SK-N-SH (cell line): ENCODE measurements at regions not wholly inside any gene's neighbourhood (a gene's known extent, or its start where the extent isn't known, plus 50 kb on each side); places are given as distances from the start of the nearest gene placed in this dataset.

ENCODE experiments used
- CTCF ChIA-PET: fragments of 300-600, 350-600 bp; formaldehyde crosslinking; extraction: SDS; loops from one replicate; lab custom pipeline; 2021; lab: Yijun Ruan, JAX
- POLR2A ChIA-PET: fragments of 350-600 bp; sonication (Branson Sonifier 250); formaldehyde crosslinking; extraction: SDS; loops from one replicate; lab custom pipeline; 2020; ENCODE audit warnings: antibody characterized with exemption, inconsistent platforms; lab: Yijun Ruan, JAX
- DNase-seq: peaks from one replicate; pipeline ENCODE4 v3.0.0; 2012
- H2AFZ ChIP-seq: fragments of 200-600 bp; sonication (generic); 2 replicates; pipeline ENCODE4 v1.8.1; 2016; ENCODE audit warnings: antibody characterized with exemption, mild to moderate bottlenecking, low read depth
- H3F3A ChIP-seq: fragments of 200-600 bp; sonication (generic); replicated peaks from 2 replicates; pipeline ENCODE3; 2016; ENCODE audit warnings: antibody characterized with exemption, mild to moderate bottlenecking; ENCODE audit not compliant: insufficient read depth
- H3K27ac ChIP-seq, 2 experiments: fragments of 200-500 bp in 1 of 2; fragments of 200-600 bp in 1 of 2; sonication (Bioruptor generic) in 1 of 2; sonication (generic), shearing (Covaris generic) in 1 of 2; 2 replicates each; pipeline versions ENCODE4 v1.5.1 to v1.6.1; 2014 to 2016; ENCODE audit warnings: low read depth in 2 of 2, inconsistent platforms in 1 of 2, low read length in 1 of 2, mild to moderate bottlenecking in 1 of 2, mixed read lengths in 1 of 2
- H3K27me3 ChIP-seq: fragments of 200-600 bp; sonication (generic), shearing (Covaris generic); 2 replicates; pipeline ENCODE4 v1.6.1; 2016; ENCODE audit warnings: mixed run types; ENCODE audit not compliant: insufficient read depth
- H3K36me3 ChIP-seq, 2 experiments: fragments of 200-500 bp in 1 of 2; fragments of 200-600 bp in 1 of 2; sonication (Bioruptor generic) in 1 of 2; sonication (generic) in 1 of 2; replicated peaks in 1 of 2; 2 replicates each; pipeline versions ENCODE3 to v1.5.1; 2014 to 2016; ENCODE audit warnings: low read length in 1 of 2, mild to moderate bottlenecking in 1 of 2; ENCODE audit not compliant: insufficient read depth in 2 of 2, control insufficient read depth in 1 of 2
- H3K4me1 ChIP-seq, 2 experiments: fragments of 200-500 bp in 1 of 2; fragments of 200-600 bp in 1 of 2; sonication (Bioruptor generic) in 1 of 2; sonication (generic), shearing (Covaris generic) in 1 of 2; 2 replicates each; pipeline versions ENCODE4 v1.5.1 to v1.6.1; 2014 to 2016; ENCODE audit warnings: low read depth in 1 of 2, low read length in 1 of 2, mixed run types in 1 of 2; ENCODE audit not compliant: insufficient read depth in 2 of 2, control insufficient read depth in 1 of 2
- H3K4me2 ChIP-seq: fragments of 200-600 bp; sonication (generic), shearing (Covaris generic); 2 replicates; pipeline ENCODE4 v1.6.1; 2017; ENCODE audit warnings: mixed run types
- H3K4me3 ChIP-seq, 2 experiments: fragments of 200-500 bp in 1 of 2; fragments of 200-600 bp in 1 of 2; sonication (Bioruptor generic) in 1 of 2; sonication (generic), shearing (Covaris generic) in 1 of 2; 2 replicates each; pipeline versions ENCODE4 v1.5.1 to v1.8.1; 2014 to 2016; ENCODE audit warnings: low read depth in 2 of 2, inconsistent platforms in 1 of 2, low read length in 1 of 2, mild to moderate bottlenecking in 1 of 2, mixed read lengths in 1 of 2, moderate library complexity in 1 of 2
- H3K79me2 ChIP-seq: fragments of 200-600 bp; sonication (generic); 2 replicates; pipeline ENCODE4 v1.8.1; 2017; ENCODE audit warnings: mild to moderate bottlenecking; ENCODE audit not compliant: insufficient read depth
- H3K9ac ChIP-seq: fragments of 200-600 bp; sonication (generic); 2 replicates; pipeline ENCODE4 v1.6.1; 2017; ENCODE audit warnings: mixed run types
- H3K9me2 ChIP-seq: fragments of 200-600 bp; sonication (generic); 2 replicates; pipeline ENCODE4 v1.6.1; 2017; ENCODE audit warnings: mixed run types
- H3K9me3 ChIP-seq: fragments of 200-600 bp; sonication (generic); 2 replicates; pipeline ENCODE4 v1.6.1; 2017; ENCODE audit warnings: mixed run types, mild to moderate bottlenecking, moderate library complexity
- H4K20me1 ChIP-seq: fragments of 200-600 bp; sonication (generic); 2 replicates; pipeline ENCODE4 v1.6.1; 2017; ENCODE audit warnings: mild to moderate bottlenecking, mixed run types; ENCODE audit not compliant: insufficient read depth
- CHD2 ChIP-seq: fragments of 150-350 bp; IDR thresholded peaks from 2 replicates; pipeline ENCODE4 v1.6.1; 2018; ENCODE audit warnings: low read length; ENCODE audit not compliant: partially characterized antibody
- ELF1 ChIP-seq: IDR thresholded peaks from 2 replicates; pipeline ENCODE4 v1.4.0; 2012
- EP300 ChIP-seq, 2 experiments: IDR thresholded peaks; 2 replicates each; pipeline versions ENCODE4 v1.4.0 to v1.6.1; 2012; ENCODE audit warnings: borderline replicate concordance in 1 of 2, low read depth in 1 of 2, low read length in 1 of 2
- FOSL2 ChIP-seq: IDR thresholded peaks from 2 replicates; pipeline ENCODE4 v1.4.0; 2012; ENCODE audit warnings: low read depth, mild to moderate bottlenecking, moderate library complexity, borderline replicate concordance
- FOXJ3 ChIP-seq: sonication (generic); formaldehyde crosslinking; IDR thresholded peaks from 2 replicates; pipeline ENCODE4 v1.5.1; 2020; ENCODE audit warnings: mild to moderate bottlenecking, missing genetic modification reagents
- FOXM1 ChIP-seq: IDR thresholded peaks from 2 replicates; pipeline ENCODE4 v1.4.0; 2012; ENCODE audit warnings: low read depth, mild to moderate bottlenecking
- GABPA ChIP-seq: IDR thresholded peaks from 2 replicates; pipeline ENCODE4 v1.4.0; 2012; ENCODE audit warnings: low read depth, mild to moderate bottlenecking
- GATA2 ChIP-seq: sonication (generic); formaldehyde crosslinking; IDR thresholded peaks from 2 replicates; pipeline ENCODE4 v1.5.0; 2020; ENCODE audit warnings: mild to moderate bottlenecking, missing genetic modification reagents
- JUND ChIP-seq: IDR thresholded peaks from 2 replicates; pipeline ENCODE4 v1.4.0; 2012
- MEF2A ChIP-seq: IDR thresholded peaks from 2 replicates; pipeline ENCODE4 v1.4.0; 2012; ENCODE audit warnings: low read depth, borderline replicate concordance
- NFIC ChIP-seq: IDR thresholded peaks from 2 replicates; pipeline ENCODE4 v1.4.0; 2012; ENCODE audit warnings: borderline replicate concordance
- RFX5 ChIP-seq: IDR thresholded peaks from 2 replicates; pipeline ENCODE4 v1.6.1; 2012; ENCODE audit warnings: mild to moderate bottlenecking, improper control_type of control experiment, low read length
- SMC3 ChIP-seq: IDR thresholded peaks from 2 replicates; pipeline ENCODE4 v1.6.1; 2012; ENCODE audit warnings: low read depth, low read length, improper control_type of control experiment
- TEAD4 ChIP-seq: IDR thresholded peaks from 2 replicates; pipeline ENCODE4 v1.4.0; 2012; ENCODE audit warnings: mild to moderate bottlenecking, borderline replicate concordance; ENCODE audit not compliant: insufficient read depth
- WGBS: methylation state at CpG from one replicate; pipeline ENCODE4 v1.1.6; 2017; ENCODE audit warnings: low lambda C conversion rate; 5-methylcytosine and 5-hydroxymethylcytosine counted together
- TF ChIP-seq, protein P1 (sequence below): IDR thresholded peaks from 2 replicates; pipeline ENCODE4 v1.6.1; 2012; ENCODE audit warnings: mild to moderate bottlenecking, low read depth, low read length, moderate library complexity
- TF ChIP-seq, protein P2 (sequence below): IDR thresholded peaks from 2 replicates; pipeline ENCODE4 v1.4.0; 2012; ENCODE audit warnings: low read depth, borderline replicate concordance
- TF ChIP-seq, protein P3 (sequence below): fragments of 150-350 bp; IDR thresholded peaks from 2 replicates; pipeline ENCODE4 v1.6.1; 2017; ENCODE audit warnings: antibody characterized with exemption, low read length, low read depth, borderline replicate concordance
- TF ChIP-seq, protein P4 (sequence below): IDR thresholded peaks from 2 replicates; pipeline ENCODE4 v1.4.0; 2012; ENCODE audit warnings: low read depth, borderline replicate concordance
- TF ChIP-seq, protein P5 (sequence below): IDR thresholded peaks from 2 replicates; pipeline ENCODE4 v1.4.0; 2012; ENCODE audit warnings: low read depth

DNA sequence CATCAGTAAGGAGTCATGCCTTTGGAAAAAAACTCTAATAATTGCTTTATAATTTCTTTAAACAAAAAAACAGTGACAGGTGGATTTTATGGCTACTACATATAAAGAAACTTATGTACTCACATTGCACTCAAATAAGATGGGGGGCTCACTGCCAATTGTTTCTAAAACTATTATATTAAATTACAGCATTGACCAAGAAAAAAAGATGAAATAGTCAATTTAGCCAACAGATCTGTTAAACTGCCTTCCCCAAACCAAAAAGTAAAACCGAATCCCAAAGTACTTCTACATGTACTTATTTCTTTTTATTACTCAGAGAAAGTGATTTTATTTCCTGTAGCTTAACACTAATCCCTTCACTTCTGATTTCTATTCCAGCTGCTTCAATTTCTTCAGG is 716.8 kb upstream of the SLITRK5 start:
- DNase-seq = no peak
- Histone ChIP-seq H3K9ac (no peak overlapping the region), H3K4me3 (no peak overlapping the region), H3K9me3 (no peaks in the 10 kb centered on the region), H3K27me3 (no peaks in the 10 kb centered on the region), H3K27ac (no peak overlapping the region), H4K20me1 (no peaks in the 10 kb centered on the region), H2AFZ (no peak overlapping the region), H3K79me2 (no peaks in the 10 kb centered on the region), H3F3A (no peaks in the 10 kb centered on the region), H3K4me1 (no peaks in the 10 kb centered on the region), H3K4me2 (no peak overlapping the region), H3K36me3 (no peaks in the 10 kb centered on the region), H3K9me2 (no peaks in the 10 kb centered on the region)
- ChIA-PET CTCF (no interaction called here), POLR2A (no interaction called here)
- 0% methylated on average over 1 of the region's 1 CpG for WGBS
- TF ChIP-seq JUND (no peak), TEAD4 (no peak), FOXJ3 (CRISPR knock-in tag) (no peak), ELF1 (no peak), FOSL2 (no peak), MEF2A (no peak), GABPA (no peak), FOXM1 (no peak), EP300 (IDR thresholded peaks at IDR 0.05; ENCODE audit: borderline replicate concordance in 1 of 2, low read depth in 1 of 2, low read length in 1 of 2) (no peak), GATA2 (CRISPR knock-in tag) (no peak), NFIC (no peak), SMC3 (no peak), CHD2 (no peak), RFX5 (no peak)
- TF ChIP-seq, protein P1, sequence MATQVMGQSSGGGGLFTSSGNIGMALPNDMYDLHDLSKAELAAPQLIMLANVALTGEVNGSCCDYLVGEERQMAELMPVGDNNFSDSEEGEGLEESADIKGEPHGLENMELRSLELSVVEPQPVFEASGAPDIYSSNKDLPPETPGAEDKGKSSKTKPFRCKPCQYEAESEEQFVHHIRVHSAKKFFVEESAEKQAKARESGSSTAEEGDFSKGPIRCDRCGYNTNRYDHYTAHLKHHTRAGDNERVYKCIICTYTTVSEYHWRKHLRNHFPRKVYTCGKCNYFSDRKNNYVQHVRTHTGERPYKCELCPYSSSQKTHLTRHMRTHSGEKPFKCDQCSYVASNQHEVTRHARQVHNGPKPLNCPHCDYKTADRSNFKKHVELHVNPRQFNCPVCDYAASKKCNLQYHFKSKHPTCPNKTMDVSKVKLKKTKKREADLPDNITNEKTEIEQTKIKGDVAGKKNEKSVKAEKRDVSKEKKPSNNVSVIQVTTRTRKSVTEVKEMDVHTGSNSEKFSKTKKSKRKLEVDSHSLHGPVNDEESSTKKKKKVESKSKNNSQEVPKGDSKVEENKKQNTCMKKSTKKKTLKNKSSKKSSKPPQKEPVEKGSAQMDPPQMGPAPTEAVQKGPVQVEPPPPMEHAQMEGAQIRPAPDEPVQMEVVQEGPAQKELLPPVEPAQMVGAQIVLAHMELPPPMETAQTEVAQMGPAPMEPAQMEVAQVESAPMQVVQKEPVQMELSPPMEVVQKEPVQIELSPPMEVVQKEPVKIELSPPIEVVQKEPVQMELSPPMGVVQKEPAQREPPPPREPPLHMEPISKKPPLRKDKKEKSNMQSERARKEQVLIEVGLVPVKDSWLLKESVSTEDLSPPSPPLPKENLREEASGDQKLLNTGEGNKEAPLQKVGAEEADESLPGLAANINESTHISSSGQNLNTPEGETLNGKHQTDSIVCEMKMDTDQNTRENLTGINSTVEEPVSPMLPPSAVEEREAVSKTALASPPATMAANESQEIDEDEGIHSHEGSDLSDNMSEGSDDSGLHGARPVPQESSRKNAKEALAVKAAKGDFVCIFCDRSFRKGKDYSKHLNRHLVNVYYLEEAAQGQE = no peak
- TF ChIP-seq, protein P2, sequence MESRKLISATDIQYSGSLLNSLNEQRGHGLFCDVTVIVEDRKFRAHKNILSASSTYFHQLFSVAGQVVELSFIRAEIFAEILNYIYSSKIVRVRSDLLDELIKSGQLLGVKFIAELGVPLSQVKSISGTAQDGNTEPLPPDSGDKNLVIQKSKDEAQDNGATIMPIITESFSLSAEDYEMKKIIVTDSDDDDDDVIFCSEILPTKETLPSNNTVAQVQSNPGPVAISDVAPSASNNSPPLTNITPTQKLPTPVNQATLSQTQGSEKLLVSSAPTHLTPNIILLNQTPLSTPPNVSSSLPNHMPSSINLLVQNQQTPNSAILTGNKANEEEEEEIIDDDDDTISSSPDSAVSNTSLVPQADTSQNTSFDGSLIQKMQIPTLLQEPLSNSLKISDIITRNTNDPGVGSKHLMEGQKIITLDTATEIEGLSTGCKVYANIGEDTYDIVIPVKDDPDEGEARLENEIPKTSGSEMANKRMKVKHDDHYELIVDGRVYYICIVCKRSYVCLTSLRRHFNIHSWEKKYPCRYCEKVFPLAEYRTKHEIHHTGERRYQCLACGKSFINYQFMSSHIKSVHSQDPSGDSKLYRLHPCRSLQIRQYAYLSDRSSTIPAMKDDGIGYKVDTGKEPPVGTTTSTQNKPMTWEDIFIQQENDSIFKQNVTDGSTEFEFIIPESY = no peak
- TF ChIP-seq, protein P3, sequence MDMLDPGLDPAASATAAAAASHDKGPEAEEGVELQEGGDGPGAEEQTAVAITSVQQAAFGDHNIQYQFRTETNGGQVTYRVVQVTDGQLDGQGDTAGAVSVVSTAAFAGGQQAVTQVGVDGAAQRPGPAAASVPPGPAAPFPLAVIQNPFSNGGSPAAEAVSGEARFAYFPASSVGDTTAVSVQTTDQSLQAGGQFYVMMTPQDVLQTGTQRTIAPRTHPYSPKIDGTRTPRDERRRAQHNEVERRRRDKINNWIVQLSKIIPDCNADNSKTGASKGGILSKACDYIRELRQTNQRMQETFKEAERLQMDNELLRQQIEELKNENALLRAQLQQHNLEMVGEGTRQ = no peak
- TF ChIP-seq, protein P4, sequence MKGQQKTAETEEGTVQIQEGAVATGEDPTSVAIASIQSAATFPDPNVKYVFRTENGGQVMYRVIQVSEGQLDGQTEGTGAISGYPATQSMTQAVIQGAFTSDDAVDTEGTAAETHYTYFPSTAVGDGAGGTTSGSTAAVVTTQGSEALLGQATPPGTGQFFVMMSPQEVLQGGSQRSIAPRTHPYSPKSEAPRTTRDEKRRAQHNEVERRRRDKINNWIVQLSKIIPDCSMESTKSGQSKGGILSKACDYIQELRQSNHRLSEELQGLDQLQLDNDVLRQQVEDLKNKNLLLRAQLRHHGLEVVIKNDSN = no peak
- TF ChIP-seq, protein P5, sequence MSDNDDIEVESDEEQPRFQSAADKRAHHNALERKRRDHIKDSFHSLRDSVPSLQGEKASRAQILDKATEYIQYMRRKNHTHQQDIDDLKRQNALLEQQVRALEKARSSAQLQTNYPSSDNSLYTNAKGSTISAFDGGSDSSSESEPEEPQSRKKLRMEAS = no peak
